ENCODE measurements at regions not wholly inside any gene's neighbourhood (a gene's known extent, or its start where the extent isn't known, plus 50 kb on each side); places are given as distances from the start of the nearest gene placed in this dataset.

DNA sequence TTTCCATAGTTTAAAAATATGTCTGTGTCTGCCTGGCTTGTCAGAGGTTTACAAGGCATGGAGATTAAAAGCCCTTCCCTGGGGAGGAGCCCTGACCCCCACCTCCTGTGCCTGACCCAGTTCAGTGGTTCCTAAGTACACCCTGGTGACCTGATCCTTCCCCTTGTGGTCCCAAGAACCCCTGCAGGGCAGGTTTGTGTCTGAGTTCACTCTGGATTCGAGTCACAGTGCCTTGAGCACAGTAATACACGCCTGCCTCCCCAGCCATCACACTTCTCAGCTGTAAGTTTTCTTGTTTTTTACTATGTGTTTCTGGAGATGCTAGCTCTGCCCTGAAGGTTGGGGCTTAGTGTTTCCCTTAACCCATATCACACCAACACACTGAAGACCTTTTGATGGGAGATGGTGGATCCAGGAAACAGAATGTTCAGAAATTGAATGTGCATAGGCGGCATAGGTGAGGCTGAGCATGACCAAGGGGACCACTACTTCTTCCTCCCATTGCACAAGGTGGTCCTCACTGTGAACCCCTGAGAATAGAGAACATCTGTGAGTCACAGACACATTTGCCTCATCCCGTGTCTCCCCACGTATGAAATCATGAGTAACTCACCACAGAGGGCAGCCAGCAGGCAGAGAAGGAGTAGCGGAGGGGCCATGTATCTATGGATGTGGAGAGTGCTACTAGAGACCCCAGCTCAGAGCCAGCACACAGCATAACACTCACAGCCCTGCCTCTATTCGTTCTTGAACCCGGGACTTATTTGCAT lies 962.9 kb downstream of the TMEM121 start:
- Histone ChIP-seq H3K36me3 (no peaks in the 10 kb centered on the region), H3K4me1 (no peaks in the 10 kb centered on the region), H3K9me3 (no peaks in the 10 kb centered on the region), H3K27me3 (peaks cover 0 to 5% (median 0%) of the 10 kb centered on the region in 9 donors), H3K27ac (no peak overlapping the region), H3K4me3 (no peak overlapping the region)
- WGBS, 4 donors: 45 to 56% (median 50%) methylated on average over 8 of the region's 8 CpGs
- ATAC-seq: no peak
- TF ChIP-seq, protein P1, sequence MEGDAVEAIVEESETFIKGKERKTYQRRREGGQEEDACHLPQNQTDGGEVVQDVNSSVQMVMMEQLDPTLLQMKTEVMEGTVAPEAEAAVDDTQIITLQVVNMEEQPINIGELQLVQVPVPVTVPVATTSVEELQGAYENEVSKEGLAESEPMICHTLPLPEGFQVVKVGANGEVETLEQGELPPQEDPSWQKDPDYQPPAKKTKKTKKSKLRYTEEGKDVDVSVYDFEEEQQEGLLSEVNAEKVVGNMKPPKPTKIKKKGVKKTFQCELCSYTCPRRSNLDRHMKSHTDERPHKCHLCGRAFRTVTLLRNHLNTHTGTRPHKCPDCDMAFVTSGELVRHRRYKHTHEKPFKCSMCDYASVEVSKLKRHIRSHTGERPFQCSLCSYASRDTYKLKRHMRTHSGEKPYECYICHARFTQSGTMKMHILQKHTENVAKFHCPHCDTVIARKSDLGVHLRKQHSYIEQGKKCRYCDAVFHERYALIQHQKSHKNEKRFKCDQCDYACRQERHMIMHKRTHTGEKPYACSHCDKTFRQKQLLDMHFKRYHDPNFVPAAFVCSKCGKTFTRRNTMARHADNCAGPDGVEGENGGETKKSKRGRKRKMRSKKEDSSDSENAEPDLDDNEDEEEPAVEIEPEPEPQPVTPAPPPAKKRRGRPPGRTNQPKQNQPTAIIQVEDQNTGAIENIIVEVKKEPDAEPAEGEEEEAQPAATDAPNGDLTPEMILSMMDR (IDR thresholded peaks at IDR 0.05): no peak
- TF ChIP-seq POLR2A (IDR thresholded peaks at IDR 0.05): no peak
- no peak for DNase-seq
- intact Hi-C loops (cut with DNase I): no loop called here

DNA sequence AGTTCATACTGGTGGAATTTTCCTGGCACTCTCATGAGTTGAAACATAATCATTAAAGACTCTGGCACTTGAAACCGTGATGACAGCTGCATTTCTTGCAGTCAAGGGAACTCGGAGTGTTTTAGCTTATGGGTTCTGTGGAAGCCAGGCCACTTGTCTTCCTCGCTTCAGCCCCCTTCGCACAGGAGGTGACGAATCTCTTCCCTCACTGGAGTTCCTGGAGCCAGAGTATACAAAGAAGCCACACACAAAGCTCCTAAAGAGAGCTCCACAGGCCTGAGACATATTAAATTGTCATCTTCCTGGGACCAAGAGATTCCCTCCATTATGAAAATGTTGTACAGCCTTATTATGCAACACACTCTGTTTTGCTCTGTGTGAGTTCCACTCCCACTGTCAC lies 964.1 kb downstream of the TMEM121 start:
- ATAC-seq: peak in 1 of 4 donors; percentile 29

DNA sequence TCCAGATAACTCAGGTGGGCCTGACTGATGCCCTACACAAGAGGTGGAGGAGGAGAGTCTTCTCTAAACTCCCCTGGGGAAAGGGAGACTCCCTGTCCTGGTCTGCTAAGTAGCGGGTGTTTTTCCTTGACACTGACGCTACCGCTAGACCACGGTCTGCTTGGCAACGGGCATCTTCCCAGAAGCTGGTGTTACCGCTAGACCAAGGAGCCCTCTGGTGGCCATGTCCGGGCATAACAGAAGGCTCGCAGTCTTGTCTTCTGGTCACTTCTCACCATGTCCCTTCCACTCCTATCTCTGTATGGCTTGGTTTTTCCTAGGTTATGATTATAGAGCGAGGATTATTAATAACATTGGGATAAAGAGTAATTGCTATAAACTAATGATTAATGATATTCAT lies 965.5 kb downstream of the TMEM121 start:
- no peak for ATAC-seq
- H3K4me1 ChIP-seq: peaks cover 0 to 7% (median 0%) of the 10 kb centered on the region in 12 donors
- TF ChIP-seq, protein P1 (IDR thresholded peaks at IDR 0.05): peak in 5 of 12 donors; percentile 9 to 30 (median 16)
- no peak for TF ChIP-seq POLR2A (IDR thresholded peaks at IDR 0.05)
- H3K27me3 ChIP-seq: peaks cover 0 to 5% (median 0%) of the 10 kb centered on the region in 9 donors
- no peak overlapping the region for H3K27ac ChIP-seq
- 70 to 73% (median 71%) methylated on average over 9 of the region's 9 CpGs for WGBS, 4 donors
- H3K4me3 ChIP-seq: no peak overlapping the region
- peaks cover 0 to 11% (median 0%) of the 10 kb centered on the region in 12 donors for H3K9me3 ChIP-seq
- intact Hi-C loops (cut with DNase I): no loop called here
- no peak for DNase-seq
- H3K36me3 ChIP-seq: no peaks in the 10 kb centered on the region

More for the DNA sequence above, 964.1 kb downstream of the TMEM121 start:
- H3K36me3 ChIP-seq: no peaks in the 10 kb centered on the region
- H3K9me3 ChIP-seq: peaks cover 0 to 2% (median 0%) of the 10 kb centered on the region in 12 donors
- H3K4me1 ChIP-seq: peaks cover 0 to 7% (median 0%) of the 10 kb centered on the region in 12 donors
- peaks cover 0 to 5% (median 0%) of the 10 kb centered on the region in 9 donors for H3K27me3 ChIP-seq
- no peak overlapping the region for H3K4me3 ChIP-seq
- 55 to 60% (median 56%) methylated on average over 5 of the region's 5 CpGs for WGBS, 4 donors
- no peak overlapping the region for H3K27ac ChIP-seq
- intact Hi-C loops (cut with DNase I): no loop called here
- DNase-seq: no peak
- TF ChIP-seq, protein P1 (IDR thresholded peaks at IDR 0.05): no peak
- TF ChIP-seq POLR2A (IDR thresholded peaks at IDR 0.05): no peak

DNA sequence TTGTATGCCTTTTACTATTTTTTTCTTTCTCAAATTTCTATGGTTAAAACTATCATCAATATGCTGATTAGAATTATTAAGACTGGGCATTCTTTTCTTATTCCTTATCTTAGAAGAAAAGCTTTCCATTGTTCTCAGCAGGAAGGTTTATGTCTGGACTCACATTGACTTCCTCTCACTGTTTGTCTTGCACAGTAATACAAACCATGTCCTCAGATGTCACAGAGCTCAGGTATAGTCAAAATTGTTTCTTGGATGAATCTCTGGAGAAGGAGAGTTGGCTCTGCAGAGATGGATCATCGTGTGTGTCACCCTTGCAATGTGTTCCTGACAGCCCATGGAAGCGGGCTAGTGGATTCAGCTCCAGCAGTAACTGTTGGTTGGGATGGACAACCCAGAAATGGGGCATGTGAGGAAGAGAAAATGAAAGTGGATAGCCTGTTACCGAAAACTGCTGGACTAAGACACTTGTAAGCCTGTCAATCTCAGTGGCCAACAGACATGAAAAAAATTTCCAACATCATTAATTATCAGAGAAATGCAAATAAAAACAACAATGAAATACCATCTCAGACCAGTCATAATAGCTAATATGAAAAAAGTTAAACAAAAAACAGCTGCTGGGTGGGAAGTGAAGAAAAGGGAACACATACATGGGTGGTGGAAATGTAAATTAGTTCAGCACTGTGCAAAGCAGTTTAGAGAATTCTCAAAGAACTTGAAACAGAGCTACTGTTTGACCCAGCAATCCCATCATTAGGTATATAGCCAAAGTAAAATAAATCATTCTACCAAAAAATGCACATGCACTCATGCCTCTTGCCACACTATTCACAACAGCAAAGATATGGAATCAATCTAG lies 967.8 kb downstream of the TMEM121 start:
- H3K27ac ChIP-seq: peak overlapping the region in 1 of 12 donors; percentile 3
- no peak for DNase-seq
- H3K4me1 ChIP-seq: peaks cover 0 to 7% (median 0%) of the 10 kb centered on the region in 12 donors
- peaks cover 0 to 11% (median 0%) of the 10 kb centered on the region in 12 donors for H3K9me3 ChIP-seq
- WGBS, 4 donors: 31 to 39% (median 37%) methylated on average over 3 of the region's 3 CpGs
- no peaks in the 10 kb centered on the region for H3K36me3 ChIP-seq
- intact Hi-C loops (cut with DNase I): no loop called here
- ATAC-seq: no peak
- H3K4me3 ChIP-seq: peak overlapping the region in 2 of 12 donors; percentile 5 to 33
- H3K27me3 ChIP-seq: peaks cover 0 to 5% (median 0%) of the 10 kb centered on the region in 9 donors
- TF ChIP-seq POLR2A (IDR thresholded peaks at IDR 0.05): no peak
- TF ChIP-seq, protein P1 (IDR thresholded peaks at IDR 0.05): no peak

Data from heart left ventricle (tissue), 16 donors.